ENCODE measurements at regions not wholly inside any gene's neighbourhood (a gene's known extent, or its start where the extent isn't known, plus 50 kb on each side); places are given as distances from the start of the nearest gene placed in this dataset.
"Not testable (repeated sequence)": the region's sequence is repeated elsewhere in the genome, so short reads cannot be mapped to it uniquely, and the experiment has no call there.

DNA sequence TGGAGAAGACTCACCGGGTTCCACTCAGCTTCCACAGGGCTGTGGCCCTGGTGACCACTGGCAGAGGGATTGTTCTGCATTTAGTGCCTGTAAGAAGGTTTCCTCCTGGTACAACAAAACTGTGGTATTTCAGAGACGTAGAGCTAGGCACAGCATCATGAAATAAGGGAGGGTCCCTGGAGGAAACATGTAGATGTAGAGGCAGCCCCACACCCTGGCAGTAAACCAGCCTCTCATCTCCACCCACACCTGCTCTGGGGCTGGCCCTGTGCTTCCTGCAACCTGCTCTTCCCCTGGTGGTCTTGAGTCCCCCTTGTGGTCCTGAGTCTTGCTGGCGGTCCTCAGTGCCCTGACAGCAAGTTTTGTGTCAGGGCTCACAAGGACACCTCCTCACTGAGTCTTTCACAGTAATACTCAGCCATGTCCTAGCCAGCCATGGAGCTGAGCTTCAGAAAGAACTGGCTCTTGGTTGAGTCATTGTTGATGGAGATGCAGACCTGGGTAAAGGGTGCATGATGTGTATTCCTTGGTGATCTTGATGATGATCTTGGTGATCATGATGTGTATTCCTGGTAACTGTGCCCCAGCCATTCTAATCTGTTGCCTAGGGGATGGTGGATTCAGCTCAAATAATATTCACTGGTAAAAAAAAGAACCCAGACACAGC is 121.8 kb downstream of the OR4M2 start:
- peak; percentile 1 for DNase-seq

DNA sequence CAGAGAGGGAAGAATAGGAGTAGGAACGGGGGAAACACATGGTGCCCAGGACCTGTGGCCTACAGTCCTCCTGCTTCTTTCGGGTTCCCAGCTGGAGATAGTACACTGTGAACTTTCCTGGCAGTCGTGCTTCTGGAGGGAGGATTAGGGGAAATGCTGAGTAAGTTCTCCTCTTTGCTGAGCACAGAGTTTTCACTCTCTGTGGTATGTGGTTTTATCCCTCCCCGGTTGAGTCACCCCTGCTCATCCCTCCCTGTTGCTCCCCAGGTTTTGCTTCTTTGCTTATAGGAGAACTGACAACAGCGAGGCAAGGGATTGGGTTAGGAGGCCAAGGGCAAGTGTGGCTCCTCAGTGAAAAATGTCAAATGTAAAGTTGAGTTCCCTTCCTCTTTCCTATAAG is 122.9 kb downstream of the OR4M2 start:
- DNase-seq, result not testable (repeated sequence)

DNA sequence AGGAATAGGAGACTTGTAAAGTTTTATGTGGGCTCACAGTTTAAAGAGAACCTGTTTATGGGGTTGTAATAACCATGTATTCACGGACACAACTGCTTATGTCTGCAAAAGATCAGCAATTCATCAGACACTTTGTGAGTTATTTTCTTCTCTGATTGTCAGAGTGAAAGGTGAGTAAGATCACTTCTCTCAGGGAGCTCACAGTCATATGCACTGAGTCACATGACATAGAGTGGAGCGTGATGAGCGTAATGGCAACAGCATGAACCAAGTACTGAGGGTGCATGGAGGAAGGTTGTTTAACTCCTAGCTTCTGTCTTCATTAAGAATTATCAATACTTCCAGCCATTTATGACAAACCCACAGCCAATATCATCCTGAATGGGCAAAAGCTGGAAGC is 128.8 kb downstream of the OR4M2 start:
- not testable (repeated sequence) for DNase-seq

DNA sequence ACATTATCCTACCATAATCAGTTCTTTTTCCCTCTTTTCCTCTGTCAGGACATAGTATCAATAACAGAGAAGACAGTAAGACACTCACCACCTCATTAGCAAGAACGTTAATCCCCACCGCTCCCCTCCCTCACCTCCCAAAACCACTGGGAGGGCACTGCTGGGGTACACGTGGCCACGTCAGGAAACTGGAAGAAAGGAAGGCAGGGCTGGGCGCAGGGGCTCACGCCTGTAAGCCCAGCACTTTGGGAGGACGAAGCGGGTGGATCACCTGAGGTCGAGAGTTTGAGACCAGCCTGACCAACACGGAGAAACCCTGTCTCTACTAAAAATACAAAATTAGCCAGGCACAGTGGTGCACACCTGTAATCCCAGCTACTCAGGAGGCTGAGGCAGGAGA is 142.3 kb downstream of the OR4M2 start:
- not testable (repeated sequence) for DNase-seq

DNA sequence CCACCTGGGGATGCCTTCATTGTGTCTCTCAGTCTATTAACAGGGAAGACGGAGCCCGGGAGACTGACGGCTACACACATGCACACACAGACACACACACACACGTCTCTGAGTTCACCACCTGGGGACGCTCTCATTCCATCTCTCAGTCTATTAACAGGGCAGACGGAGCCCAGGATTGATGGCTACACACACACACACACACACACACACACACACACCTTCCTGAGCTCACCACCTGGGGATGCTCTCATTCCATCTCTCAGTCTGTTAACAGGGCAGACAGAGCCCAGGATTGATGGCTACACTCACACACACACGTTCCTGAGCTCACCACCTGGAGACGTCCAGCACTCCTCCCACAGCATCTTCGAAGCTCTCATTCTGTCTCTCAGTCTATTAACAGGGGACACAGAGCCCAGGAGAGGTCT is 143.9 kb downstream of the OR4M2 start:
- DNase-seq, result peak; percentile 59

DNA sequence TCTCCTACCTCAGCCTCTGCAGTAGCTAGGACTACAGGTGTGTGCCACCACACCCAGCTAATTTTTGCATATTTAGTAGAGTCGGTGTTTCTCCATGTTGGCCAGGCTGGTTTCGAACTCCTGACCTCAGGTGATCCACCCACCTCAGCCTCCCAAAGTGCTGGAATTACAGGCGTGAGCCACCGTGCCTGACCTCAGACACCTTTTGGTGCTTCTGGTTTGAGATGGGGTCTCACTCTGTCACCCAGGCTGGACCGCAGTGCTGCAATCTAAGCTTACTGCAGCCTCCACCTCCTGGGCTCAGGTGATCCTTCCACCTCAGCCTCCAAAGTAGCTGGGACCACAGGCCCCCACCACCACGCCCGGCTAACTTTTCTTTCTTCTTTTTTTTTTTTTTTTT is 144.6 kb downstream of the OR4M2 start:
- DNase-seq, result not testable (repeated sequence)

DNA sequence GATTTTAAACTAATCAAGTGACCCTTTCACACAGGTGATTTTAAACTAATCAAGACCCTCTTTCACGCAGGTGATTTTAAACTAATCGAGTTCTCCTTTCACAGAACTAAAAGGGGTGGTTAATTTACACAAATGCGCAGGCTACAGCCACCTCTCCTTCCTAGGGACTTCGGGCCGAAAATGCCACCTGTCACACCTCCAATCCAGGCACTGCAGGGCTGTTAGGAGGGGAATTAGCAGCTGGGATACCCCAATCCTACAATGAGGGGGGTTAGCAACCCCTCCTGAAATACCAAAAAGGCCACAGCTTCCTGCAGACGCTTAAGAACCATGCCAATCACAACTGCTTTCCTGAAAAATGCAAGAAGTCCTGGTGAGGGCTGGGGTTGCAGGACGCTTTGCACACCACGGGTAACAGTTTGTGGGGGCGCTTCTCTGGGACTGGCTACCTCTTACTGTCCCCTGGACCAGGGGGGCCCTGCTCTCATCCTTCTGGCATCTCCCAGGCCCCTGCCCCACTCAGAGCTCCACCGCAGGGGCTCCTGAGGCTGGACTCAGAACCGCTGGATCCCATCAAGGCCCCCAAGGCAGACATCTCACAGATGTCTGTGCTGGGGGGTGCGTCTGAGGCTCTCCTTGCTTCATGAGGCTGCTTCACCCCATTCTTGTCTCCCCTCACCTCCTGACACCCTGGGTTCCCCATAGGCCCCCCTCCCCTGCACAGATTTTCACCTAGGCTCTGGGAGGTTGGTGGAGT is 145.9 kb downstream of the OR4M2 start:
- DNase-seq, result no peak

DNA sequence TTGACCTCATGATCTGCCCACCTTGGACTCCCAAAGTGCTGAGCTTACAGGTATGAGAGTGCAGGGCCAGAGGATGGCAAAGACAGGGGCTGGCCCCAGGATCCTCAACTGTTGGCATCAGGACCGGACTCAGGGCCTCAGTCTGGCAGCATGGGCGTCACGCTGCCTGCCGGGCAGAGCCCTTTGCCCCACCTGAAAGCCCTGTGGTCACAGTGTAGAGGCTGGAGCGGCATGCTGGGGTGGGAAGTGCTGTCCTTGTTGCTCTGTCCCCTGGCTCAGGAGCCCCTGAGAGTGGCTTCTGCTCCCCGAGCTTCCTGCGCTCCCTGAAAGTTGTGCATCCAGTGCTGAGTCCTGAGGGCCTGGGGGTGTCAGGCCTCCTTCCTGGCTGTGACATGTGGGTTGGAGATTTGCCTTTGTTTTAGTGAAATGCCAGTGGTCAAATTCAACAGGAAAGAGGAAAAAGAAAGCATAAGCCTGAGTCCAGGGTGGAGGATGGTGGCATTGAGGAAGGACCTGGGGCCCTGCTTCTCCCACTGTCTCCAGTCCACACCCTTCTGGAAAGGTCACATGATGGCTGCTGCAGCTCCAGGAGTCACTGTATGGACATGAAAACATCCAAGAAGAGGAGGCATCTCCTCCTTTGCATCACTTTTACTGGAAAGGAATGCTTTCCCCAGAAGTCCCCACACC is 147.2 kb downstream of the OR4M2 start:
- no peak for DNase-seq

- peak; percentile 20 for DNase-seq
Observed at GRCh38 chr15:22228101-22228762, 147.9 kb downstream of the OR4M2 start.

DNA sequence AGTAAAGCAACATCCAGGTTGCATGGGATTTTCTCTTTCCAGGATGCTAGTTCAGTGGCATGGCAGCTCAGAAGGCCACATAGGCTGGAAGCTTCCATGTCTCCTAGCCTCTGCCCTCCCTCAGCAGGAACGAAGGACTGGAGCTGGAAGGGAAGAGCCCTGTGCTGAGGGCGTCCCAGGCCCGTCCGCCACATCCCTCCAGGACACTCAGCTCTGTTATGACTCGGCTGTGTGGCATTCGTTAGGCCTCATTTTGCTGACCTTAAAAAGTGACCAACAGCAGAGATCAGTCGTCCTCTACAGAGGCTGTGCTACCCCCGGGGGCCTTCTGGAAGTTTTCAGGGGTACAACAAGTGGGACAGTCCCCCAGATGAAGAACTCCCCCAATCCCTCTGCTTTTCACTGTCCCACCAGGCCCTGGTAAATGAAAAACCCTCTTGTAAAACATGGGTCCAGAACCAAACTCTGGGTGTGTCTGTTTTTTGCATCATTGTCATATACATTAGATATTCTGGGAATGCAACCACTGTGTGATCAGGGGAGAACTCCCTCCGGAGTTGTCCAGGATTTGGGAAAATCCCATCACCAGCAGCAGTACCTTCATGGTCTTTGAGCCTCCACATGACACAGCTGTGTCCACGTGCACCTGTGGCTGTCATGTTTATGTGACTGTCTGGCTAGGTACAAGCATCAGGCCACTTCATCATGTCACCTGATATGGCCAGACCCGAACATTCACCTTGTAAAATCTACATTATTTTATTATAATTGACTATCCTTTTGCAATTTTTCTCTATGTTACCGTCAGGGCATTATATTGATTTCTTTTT is 149.9 kb downstream of the OR4M2 start:
- DNase-seq, result no peak

GRCh38 chr15:22231603-22232002 is 151.3 kb downstream of the OR4M2 start:
- DNase-seq, result no peak

GRCh38 chr15:22232675-22233074 is 152.3 kb downstream of the OR4M2 start:
- DNase-seq, result peak; percentile 68

GRCh38 chr15:22235261-22235930 is 155.1 kb downstream of the OR4M2 start:
- DNase-seq, result not testable (repeated sequence)

DNA sequence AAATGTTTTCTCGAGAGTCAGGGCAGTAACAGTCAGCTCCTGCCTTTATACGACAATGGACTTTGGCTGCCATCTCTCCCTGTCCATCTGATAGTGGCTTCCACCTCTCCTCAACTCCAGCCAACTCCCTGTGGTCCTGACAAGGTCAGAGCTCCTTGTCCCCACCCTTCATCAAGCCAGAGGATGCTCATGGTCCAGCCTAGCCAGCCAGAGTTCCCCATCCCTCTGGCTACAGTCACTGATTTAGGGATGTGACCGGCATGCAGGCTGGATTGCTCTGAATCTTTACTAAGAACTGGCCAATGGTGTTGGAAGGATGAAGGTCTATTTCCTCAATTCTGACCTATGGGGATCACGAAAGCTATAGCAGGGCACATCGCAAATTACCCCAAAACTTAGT is 156.1 kb downstream of the OR4M2 start:
- no peak for DNase-seq

GRCh38 chr15:22237891-22238275 is 157.6 kb downstream of the OR4M2 start:
- DNase-seq, result no peak

- not testable (repeated sequence) for DNase-seq
Observed at GRCh38 chr15:22238276-22238958, 158.1 kb downstream of the OR4M2 start.

DNA sequence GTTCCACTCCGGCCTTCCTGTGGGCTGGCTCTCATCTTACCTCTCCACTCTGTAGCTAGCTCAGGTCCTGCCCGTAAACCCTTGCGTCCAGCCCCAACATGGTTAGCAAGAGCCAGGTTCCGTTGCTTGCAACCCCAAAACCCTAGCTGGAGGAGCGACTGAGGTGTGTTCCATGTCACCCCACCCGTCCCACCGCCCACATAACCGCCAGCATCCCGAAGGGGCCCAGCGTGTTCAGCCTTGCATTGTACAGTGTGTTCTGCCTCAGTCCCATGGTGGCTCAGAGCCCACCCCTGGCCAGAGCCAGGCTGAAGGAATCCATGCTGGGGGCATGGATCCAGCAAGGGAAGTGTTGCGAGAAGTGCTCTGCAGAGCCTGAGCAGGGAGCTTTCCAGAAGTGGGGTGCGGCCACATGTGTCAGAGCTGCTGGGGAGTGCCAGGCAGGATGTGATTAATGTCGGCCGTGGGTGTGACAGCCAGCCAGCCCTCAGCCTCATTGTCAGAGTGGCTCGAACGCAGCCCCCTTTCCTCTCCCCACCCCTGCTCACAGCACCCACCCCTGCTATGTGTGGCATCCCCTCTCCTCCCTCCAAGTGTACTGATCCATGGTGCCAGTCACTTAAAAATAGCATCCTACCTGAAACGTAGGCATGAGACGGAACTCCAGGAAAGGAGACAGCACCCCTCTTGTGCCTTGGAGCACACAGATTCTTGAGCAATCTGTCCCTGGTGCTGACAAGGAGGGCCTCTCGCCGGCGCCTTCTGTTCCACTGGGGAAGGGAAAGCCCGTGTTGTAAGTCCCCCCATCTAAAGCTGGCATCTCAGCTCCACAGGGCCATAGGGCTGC is 158.9 kb downstream of the OR4M2 start:
- DNase-seq, result not testable (repeated sequence)

GRCh38 chr15:22239806-22240180 is 159.5 kb downstream of the OR4M2 start:
- no peak for DNase-seq

DNA sequence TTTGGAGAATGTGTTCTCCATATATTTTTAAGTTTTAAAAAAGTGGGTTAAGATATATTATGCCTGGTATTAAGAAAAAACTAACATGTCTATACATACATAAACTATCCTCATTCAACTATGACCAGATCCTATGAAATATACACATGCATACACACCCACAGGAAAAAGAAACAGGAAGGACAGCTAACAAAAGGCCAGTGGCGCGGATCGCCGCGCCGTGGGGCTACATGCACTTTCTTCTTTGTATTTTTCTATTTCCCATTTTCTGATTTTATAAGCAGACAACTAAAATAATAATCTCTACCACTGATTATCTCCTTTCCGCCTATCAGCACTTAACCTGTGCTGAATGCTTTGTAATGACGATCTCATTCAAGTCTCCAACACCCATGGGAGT is 160.1 kb downstream of the OR4M2 start:
- no peak for DNase-seq

- DNase-seq, result no peak
Observed at GRCh38 chr15:22240986-22241385, 160.7 kb downstream of the OR4M2 start.
